Nephron progenitor cell (in vitro differentiated cells): ENCODE measurements at regions not wholly inside any gene's neighbourhood (a gene's known extent, or its start where the extent isn't known, plus 50 kb on each side); places are given as distances from the start of the nearest gene placed in this dataset.

Source experiments
- DNase-seq: peaks from one replicate; pipeline ENCODE4 v3.0.0; 2021
- H3K27ac Mint-ChIP-seq: 2 replicates; pipeline ENCODE4 v1.8.0; 2021; ENCODE audit warnings: mild to moderate bottlenecking, moderate library complexity, mixed read lengths
- H3K27me3 Mint-ChIP-seq: 2 replicates; pipeline ENCODE4 v1.8.0; 2021; ENCODE audit warnings: mild to moderate bottlenecking, low read depth, mixed read lengths; ENCODE audit not compliant: poor library complexity
- H3K36me3 Mint-ChIP-seq: 2 replicates; pipeline ENCODE4 v1.8.0; 2021; ENCODE audit warnings: low read depth, mixed read lengths
- H3K4me1 Mint-ChIP-seq: 2 replicates; pipeline ENCODE4 v1.8.0; 2021; ENCODE audit warnings: mixed read lengths
- H3K4me3 Mint-ChIP-seq: 2 replicates; pipeline ENCODE4 v1.8.0; 2021; ENCODE audit warnings: mild to moderate bottlenecking, moderate library complexity, mixed read lengths
- H3K9me3 Mint-ChIP-seq: 2 replicates; pipeline ENCODE4 v1.8.0; 2021; ENCODE audit warnings: mild to moderate bottlenecking, moderate library complexity, mixed read lengths
- TF ChIP-seq, protein P1 (sequence below): fragments of 200-600 bp; sonication (generic); IDR thresholded peaks from 2 replicates; pipeline ENCODE4 v1.5.0; 2021; ENCODE audit warnings: antibody characterized with exemption

DNA sequence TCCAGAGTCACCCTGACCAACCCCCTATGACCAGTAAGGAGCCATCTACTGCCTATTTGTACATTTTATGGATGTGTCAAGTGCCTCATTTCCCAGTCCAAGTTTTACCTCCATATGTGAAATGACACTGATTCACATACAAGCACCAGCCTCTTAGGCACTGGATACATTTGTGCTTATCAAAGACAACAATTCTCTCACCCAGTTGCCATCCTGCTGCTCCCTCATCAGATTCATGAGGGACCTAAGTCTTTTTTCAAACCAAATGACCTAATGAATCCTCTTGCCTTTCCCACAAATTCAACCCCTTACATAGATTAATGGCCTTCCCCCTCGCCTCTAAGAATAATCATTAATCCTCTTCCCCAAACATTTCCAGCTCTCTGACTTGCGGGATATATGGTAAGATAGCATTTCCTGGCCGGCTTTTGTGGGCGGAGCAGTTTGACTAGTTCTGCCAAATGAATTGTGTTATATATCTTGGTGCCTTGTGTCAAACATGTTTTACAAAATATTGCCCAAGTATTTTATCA lies 233.9 kb downstream of the ARAP2 start:
- no peaks in the 10 kb centered on the region for H3K4me1 Mint-ChIP-seq
- no peaks in the 10 kb centered on the region for H3K36me3 Mint-ChIP-seq
- TF ChIP-seq, protein P1, sequence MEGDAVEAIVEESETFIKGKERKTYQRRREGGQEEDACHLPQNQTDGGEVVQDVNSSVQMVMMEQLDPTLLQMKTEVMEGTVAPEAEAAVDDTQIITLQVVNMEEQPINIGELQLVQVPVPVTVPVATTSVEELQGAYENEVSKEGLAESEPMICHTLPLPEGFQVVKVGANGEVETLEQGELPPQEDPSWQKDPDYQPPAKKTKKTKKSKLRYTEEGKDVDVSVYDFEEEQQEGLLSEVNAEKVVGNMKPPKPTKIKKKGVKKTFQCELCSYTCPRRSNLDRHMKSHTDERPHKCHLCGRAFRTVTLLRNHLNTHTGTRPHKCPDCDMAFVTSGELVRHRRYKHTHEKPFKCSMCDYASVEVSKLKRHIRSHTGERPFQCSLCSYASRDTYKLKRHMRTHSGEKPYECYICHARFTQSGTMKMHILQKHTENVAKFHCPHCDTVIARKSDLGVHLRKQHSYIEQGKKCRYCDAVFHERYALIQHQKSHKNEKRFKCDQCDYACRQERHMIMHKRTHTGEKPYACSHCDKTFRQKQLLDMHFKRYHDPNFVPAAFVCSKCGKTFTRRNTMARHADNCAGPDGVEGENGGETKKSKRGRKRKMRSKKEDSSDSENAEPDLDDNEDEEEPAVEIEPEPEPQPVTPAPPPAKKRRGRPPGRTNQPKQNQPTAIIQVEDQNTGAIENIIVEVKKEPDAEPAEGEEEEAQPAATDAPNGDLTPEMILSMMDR = no peak
- H3K4me3 Mint-ChIP-seq = no peak overlapping the region
- no peak for DNase-seq
- H3K9me3 Mint-ChIP-seq = no peaks in the 10 kb centered on the region
- no peak overlapping the region for H3K27ac Mint-ChIP-seq
- H3K27me3 Mint-ChIP-seq = peaks cover 4% of the 10 kb centered on the region

DNA sequence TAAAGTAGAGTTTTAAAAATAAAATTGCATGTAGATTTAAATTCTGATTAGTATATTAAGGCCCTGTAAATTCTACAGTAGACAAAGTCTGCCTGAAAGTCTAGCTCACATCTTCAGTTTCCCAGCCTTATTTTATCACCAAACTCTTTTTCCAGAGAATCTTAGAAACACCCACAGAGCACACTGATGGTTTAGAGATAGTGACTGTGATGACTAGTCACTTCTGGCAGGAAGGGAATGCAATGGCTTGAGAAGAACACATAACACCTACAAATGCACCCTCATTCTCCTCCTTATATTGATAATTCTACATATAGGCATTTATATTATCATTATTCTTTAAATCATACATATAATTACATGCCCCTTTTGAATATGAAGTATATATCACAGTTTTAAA lies 232.9 kb downstream of the ARAP2 start:
- no peaks in the 10 kb centered on the region for H3K4me1 Mint-ChIP-seq
- H3K9me3 Mint-ChIP-seq = no peaks in the 10 kb centered on the region
- peaks cover 4% of the 10 kb centered on the region for H3K27me3 Mint-ChIP-seq
- no peaks in the 10 kb centered on the region for H3K36me3 Mint-ChIP-seq
- H3K4me3 Mint-ChIP-seq = no peak overlapping the region
- no peak overlapping the region for H3K27ac Mint-ChIP-seq
- no peak for DNase-seq
- TF ChIP-seq, protein P1 = no peak

DNA sequence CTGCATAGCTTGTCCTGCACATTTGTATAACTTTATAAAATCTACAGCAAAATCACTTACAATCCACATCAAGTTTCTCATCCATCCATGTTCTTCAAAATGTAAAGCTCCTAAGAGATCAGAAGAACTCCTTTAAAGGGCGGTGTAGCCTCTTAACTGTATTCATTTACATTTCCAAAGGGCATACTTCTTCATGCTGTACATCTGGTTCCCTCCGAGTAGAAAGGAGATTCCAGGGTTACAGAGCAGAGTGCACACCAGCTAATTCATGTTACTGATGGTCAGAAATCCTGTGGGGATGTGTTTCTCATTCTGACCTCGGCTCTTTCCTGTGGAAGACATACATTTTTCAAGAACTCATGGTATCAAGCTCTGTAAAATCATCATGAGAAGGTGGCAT lies 231.8 kb downstream of the ARAP2 start:
- DNase-seq = no peak
- no peak overlapping the region for H3K4me3 Mint-ChIP-seq
- H3K9me3 Mint-ChIP-seq = no peaks in the 10 kb centered on the region
- no peaks in the 10 kb centered on the region for H3K36me3 Mint-ChIP-seq
- no peaks in the 10 kb centered on the region for H3K4me1 Mint-ChIP-seq
- TF ChIP-seq, protein P1 = no peak
- peaks cover 4% of the 10 kb centered on the region for H3K27me3 Mint-ChIP-seq
- H3K27ac Mint-ChIP-seq = no peak overlapping the region

DNA sequence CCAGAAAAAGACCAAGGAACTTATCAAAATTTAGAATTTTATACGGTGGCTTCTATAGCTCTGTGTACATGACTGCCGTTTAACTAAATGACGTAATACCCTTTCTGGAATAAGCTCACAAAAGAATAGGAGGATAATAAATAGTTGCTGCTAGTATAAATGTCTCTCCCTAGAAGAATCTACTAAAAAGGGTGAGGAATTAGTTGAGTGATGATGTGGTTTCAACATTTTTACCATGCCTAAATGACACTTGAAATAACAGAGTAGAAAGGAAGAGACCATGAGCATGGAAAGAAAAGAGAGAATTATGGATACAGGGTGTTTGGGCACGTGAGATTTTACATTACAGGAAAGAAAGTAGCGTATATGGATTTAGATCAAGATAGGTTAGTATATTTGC lies 231.1 kb downstream of the ARAP2 start:
- TF ChIP-seq, protein P1 = no peak
- peaks cover 4% of the 10 kb centered on the region for H3K27me3 Mint-ChIP-seq
- H3K36me3 Mint-ChIP-seq = no peaks in the 10 kb centered on the region

More for the DNA sequence above, 231.1 kb downstream of the ARAP2 start:
- H3K4me1 Mint-ChIP-seq = no peaks in the 10 kb centered on the region
- no peak for DNase-seq
- no peak overlapping the region for H3K27ac Mint-ChIP-seq
- no peaks in the 10 kb centered on the region for H3K9me3 Mint-ChIP-seq
- H3K4me3 Mint-ChIP-seq = no peak overlapping the region
